CD4-positive, alpha-beta memory T cell (primary cell): ENCODE measurements at regions not wholly inside any gene's neighbourhood (a gene's known extent, or its start where the extent isn't known, plus 50 kb on each side); places are given as distances from the start of the nearest gene placed in this dataset.

ENCODE experiments used
- CTCF ChIA-PET: fragments of 350-600 bp; sonication (Branson Sonifier 250); formaldehyde crosslinking; loops from one replicate; lab custom pipeline; 2021; ENCODE audit warnings: inconsistent platforms; ENCODE audit not compliant: partially characterized antibody; lab: Charles Lee
- POLR2A ChIA-PET: fragments of 350-600 bp; sonication (Branson Sonifier 250); formaldehyde crosslinking; loops from one replicate; lab custom pipeline; 2021; ENCODE audit not compliant: partially characterized antibody; lab: Charles Lee
- DNase-seq, 5 donors: peaks; one replicate each; pipeline versions ENCODE4 v3.0.0 to v3.0.0-alpha.2; 2020 to 2022; ENCODE audit warnings: mixed read lengths in 1 of 5
- H3K27ac ChIP-seq: one replicate; pipeline ENCODE4 v1.7.0; 2013; ENCODE audit warnings: low read depth, low read length
- H3K27me3 ChIP-seq: 2 replicates; pipeline ENCODE4 v1.7.0; 2013; ENCODE audit warnings: mild to moderate bottlenecking, low read length, moderate library complexity; ENCODE audit not compliant: insufficient read depth
- H3K36me3 ChIP-seq: 2 replicates; pipeline ENCODE4 v1.7.0; 2013; ENCODE audit warnings: mild to moderate bottlenecking, low read length, moderate library complexity; ENCODE audit not compliant: insufficient read depth
- H3K4me1 ChIP-seq: 2 replicates; pipeline ENCODE4 v1.7.0; 2013; ENCODE audit warnings: mild to moderate bottlenecking, low read length, moderate library complexity; ENCODE audit not compliant: insufficient read depth
- H3K4me3 ChIP-seq, 2 donors: one replicate each; pipeline ENCODE4 v1.7.0; 2013; ENCODE audit warnings: low read length in 2 of 2, mild to moderate bottlenecking in 1 of 2
- H3K9me3 ChIP-seq, 2 donors: one replicate each; pipeline ENCODE4 v1.7.0; 2013; ENCODE audit warnings: low read length in 2 of 2, control low read depth in 1 of 2; ENCODE audit not compliant: control insufficient read depth in 1 of 2
- H3K27ac Mint-ChIP-seq, 7 donors: one replicate each; pipeline ENCODE4 v1.8.0; 2020 to 2021; ENCODE audit warnings: mixed read lengths in 7 of 7, mild to moderate bottlenecking in 6 of 7, inconsistent platforms in 3 of 7, moderate library complexity in 3 of 7
- H3K27me3 Mint-ChIP-seq, 2 donors: one replicate each; pipeline ENCODE4 v1.8.0; 2020 to 2021; ENCODE audit warnings: mixed read lengths in 2 of 2
- H3K36me3 Mint-ChIP-seq, 2 donors: one replicate each; pipeline ENCODE4 v1.8.0; 2020 to 2021; ENCODE audit warnings: mixed read lengths in 2 of 2, inconsistent platforms in 1 of 2, mild to moderate bottlenecking in 1 of 2
- H3K4me1 Mint-ChIP-seq, 4 donors: one replicate each; pipeline ENCODE4 v1.8.0; 2020 to 2021; ENCODE audit warnings: mixed read lengths in 4 of 4, mild to moderate bottlenecking in 1 of 4
- H3K4me3 Mint-ChIP-seq, 8 donors: one replicate each; pipeline ENCODE4 v1.8.0; 2020 to 2021; ENCODE audit warnings: mixed read lengths in 8 of 8, mild to moderate bottlenecking in 7 of 8, moderate library complexity in 6 of 8, inconsistent platforms in 3 of 8
- H3K9me3 Mint-ChIP-seq, 8 donors: one replicate each; pipeline ENCODE4 v1.8.0; 2020 to 2021; ENCODE audit warnings: mixed read lengths in 8 of 8, mild to moderate bottlenecking in 5 of 8, inconsistent platforms in 3 of 8, moderate library complexity in 1 of 8
- intact Hi-C: fragments of 100-400 bp; cut with micrococcal nuclease; formaldehyde crosslinking; loops from one replicate; pipeline ENCODE4 v1.15.1; 2023

- Histone ChIP-seq H3K9me3 (no peaks in the 10 kb centered on the region), H3K4me1 (no peaks in the 10 kb centered on the region), H3K36me3 (no peaks in the 10 kb centered on the region), H3K27me3 (no peaks in the 10 kb centered on the region), H3K27ac (no peak overlapping the region), H3K4me3 (no peak overlapping the region)
- Mint-ChIP-seq H3K4me1 (no peaks in the 10 kb centered on the region), H3K27ac (no peak overlapping the region), H3K36me3 (no peaks in the 10 kb centered on the region), H3K4me3 (no peak overlapping the region), H3K9me3 (peaks cover 0 to 13% (median 2%) of the 10 kb centered on the region in 8 donors), H3K27me3 (no peaks in the 10 kb centered on the region)
- no peak for DNase-seq
- intact Hi-C loops: no loop called here
- ChIA-PET CTCF (no interaction called here), POLR2A (no interaction called here)
These were observed 1558.1 kb upstream of the LRRTM3 start for GRCh38 chr10:65367706-65368105.

GRCh38 chr10:65375528-65375927, 1550.3 kb upstream of the LRRTM3 start:
- H3K4me1 Mint-ChIP-seq: no peaks in the 10 kb centered on the region
- intact Hi-C loops: no loop called here
- no peaks in the 10 kb centered on the region for H3K4me1 ChIP-seq
- H3K27ac ChIP-seq: no peak overlapping the region
- no peak overlapping the region for H3K4me3 Mint-ChIP-seq
- no peak for DNase-seq
- no peaks in the 10 kb centered on the region for H3K36me3 ChIP-seq
- H3K27me3 ChIP-seq: no peaks in the 10 kb centered on the region
- no peaks in the 10 kb centered on the region for H3K27me3 Mint-ChIP-seq
- H3K27ac Mint-ChIP-seq: no peak overlapping the region
- ChIA-PET CTCF (no interaction called here), POLR2A (no interaction called here)
- H3K36me3 Mint-ChIP-seq: no peaks in the 10 kb centered on the region
- no peak overlapping the region for H3K4me3 ChIP-seq
- H3K9me3 Mint-ChIP-seq: peaks cover 0 to 10% (median 4%) of the 10 kb centered on the region in 8 donors
- no peaks in the 10 kb centered on the region for H3K9me3 ChIP-seq

DNA sequence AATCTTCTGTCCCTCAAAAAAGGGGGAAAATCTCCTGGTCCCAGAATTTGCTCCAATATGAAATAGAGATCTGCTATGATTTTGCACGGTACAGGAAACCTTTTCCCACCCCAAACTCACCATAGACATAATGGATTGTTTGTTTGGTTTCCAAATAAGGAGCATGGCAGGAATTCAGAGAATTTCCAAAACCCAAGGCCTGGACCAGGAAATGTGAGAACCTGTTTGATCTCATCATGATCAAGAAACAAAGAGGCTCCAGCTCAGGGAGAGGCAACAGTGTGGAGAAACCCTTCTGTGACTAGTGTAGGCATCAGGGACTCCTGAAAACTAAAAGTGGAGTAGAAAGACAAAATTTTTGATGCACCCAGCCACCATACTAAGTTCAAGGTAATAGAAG, 1548.1 kb upstream of the LRRTM3 start:
- DNase-seq: no peak
- Mint-ChIP-seq H3K36me3 (no peaks in the 10 kb centered on the region), H3K27me3 (no peaks in the 10 kb centered on the region), H3K27ac (no peak overlapping the region), H3K4me1 (no peaks in the 10 kb centered on the region), H3K9me3 (peaks cover 0 to 11% (median 4%) of the 10 kb centered on the region in 8 donors), H3K4me3 (no peak overlapping the region)
- Histone ChIP-seq H3K9me3 (no peaks in the 10 kb centered on the region), H3K36me3 (no peaks in the 10 kb centered on the region), H3K27me3 (no peaks in the 10 kb centered on the region), H3K4me1 (no peaks in the 10 kb centered on the region), H3K27ac (no peak overlapping the region), H3K4me3 (no peak overlapping the region)
- intact Hi-C loops: no loop called here
- CTCF ChIA-PET: no interaction called here
- POLR2A ChIA-PET: no interaction called here

DNA sequence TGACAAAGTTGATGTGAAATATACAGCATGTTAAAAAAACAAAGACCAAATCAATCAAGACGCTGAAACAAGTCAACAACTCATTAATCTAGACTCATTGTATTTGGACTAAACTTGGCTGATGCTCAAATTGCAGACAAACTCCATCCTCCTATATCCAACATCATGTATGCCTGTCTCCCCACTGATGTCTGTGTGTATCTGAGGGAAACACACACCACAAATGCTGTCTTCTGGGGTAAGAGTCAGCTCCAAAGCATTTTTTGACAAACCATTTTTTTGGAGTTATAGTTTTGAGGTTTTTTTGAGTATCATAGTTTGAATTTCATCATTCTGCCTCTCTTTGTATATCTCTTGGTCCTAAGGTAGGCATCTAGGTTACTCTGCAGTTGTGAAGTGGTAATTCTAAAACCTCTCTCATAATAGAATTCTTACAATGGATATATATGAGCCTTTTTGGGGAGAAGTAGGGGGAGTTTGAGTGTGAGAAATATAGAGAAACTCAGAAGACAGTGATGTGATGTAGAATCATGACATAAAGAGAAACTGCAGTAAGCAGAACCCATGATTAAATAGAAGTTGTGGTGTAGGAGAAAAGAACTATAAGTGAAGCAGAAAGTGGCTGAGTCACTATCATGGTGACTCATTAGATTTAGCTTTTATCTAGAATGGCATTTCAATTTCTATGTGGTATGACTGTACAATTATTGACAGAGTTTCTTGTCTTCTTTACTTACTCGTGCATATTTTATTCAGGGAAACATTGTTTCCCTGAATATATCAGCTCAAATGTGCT, 1531.1 kb upstream of the LRRTM3 start:
- H3K27ac Mint-ChIP-seq: no peak overlapping the region
- Histone ChIP-seq H3K27me3 (no peaks in the 10 kb centered on the region), H3K4me3 (no peak overlapping the region), H3K36me3 (no peaks in the 10 kb centered on the region), H3K9me3 (no peaks in the 10 kb centered on the region), H3K27ac (no peak overlapping the region), H3K4me1 (no peaks in the 10 kb centered on the region)
- H3K36me3 Mint-ChIP-seq: no peaks in the 10 kb centered on the region
- no peak overlapping the region for H3K4me3 Mint-ChIP-seq
- ChIA-PET CTCF (no interaction called here), POLR2A (no interaction called here)
- no peaks in the 10 kb centered on the region for H3K4me1 Mint-ChIP-seq
- peaks cover 0 to 12% (median 4%) of the 10 kb centered on the region in 8 donors for H3K9me3 Mint-ChIP-seq
- intact Hi-C loops: no loop called here
- no peak for DNase-seq
- H3K27me3 Mint-ChIP-seq: no peaks in the 10 kb centered on the region

DNA sequence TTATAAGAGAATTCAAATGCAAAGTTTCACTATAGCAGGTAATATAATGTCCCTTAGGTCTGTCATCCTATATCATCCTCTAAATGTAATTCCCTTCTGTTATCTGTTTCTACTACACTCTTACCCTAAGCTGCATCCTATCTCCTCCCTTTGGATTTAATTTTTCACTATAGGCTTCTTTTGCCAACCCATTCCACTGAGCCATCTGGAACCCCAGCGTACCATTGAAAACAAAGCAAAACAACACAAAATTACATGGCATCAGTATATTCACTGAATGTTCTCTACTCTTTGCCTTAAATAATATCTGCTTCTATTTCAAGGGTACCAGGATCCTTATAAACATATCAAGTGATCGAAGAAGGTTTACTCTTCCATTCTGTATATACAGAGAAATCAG, 1530.2 kb upstream of the LRRTM3 start:
- no peaks in the 10 kb centered on the region for H3K27me3 Mint-ChIP-seq
- no peak overlapping the region for H3K27ac Mint-ChIP-seq
- no peaks in the 10 kb centered on the region for H3K27me3 ChIP-seq
- H3K4me1 Mint-ChIP-seq: no peaks in the 10 kb centered on the region
- H3K4me1 ChIP-seq: no peaks in the 10 kb centered on the region
- DNase-seq: no peak
- no peak overlapping the region for H3K27ac ChIP-seq
- no peaks in the 10 kb centered on the region for H3K36me3 Mint-ChIP-seq
- H3K9me3 ChIP-seq: no peaks in the 10 kb centered on the region
- no peak overlapping the region for H3K4me3 Mint-ChIP-seq
- ChIA-PET CTCF (no interaction called here), POLR2A (no interaction called here)
- intact Hi-C loops: no loop called here
- peaks cover 2 to 12% (median 5%) of the 10 kb centered on the region in 8 donors for H3K9me3 Mint-ChIP-seq
- H3K36me3 ChIP-seq: no peaks in the 10 kb centered on the region
- H3K4me3 ChIP-seq: no peak overlapping the region

- no peak overlapping the region for H3K4me3 ChIP-seq
- DNase-seq: no peak
- H3K36me3 ChIP-seq: no peaks in the 10 kb centered on the region
- no peaks in the 10 kb centered on the region for H3K27me3 Mint-ChIP-seq
- H3K27ac Mint-ChIP-seq: no peak overlapping the region
- ChIA-PET POLR2A (no interaction called here), CTCF (no interaction called here)
- no peaks in the 10 kb centered on the region for H3K4me1 Mint-ChIP-seq
- no peaks in the 10 kb centered on the region for H3K9me3 ChIP-seq
- H3K9me3 Mint-ChIP-seq: peaks cover 2 to 15% (median 5%) of the 10 kb centered on the region in 8 donors
- no peak overlapping the region for H3K27ac ChIP-seq
- no peaks in the 10 kb centered on the region for H3K27me3 ChIP-seq
- H3K4me1 ChIP-seq: no peaks in the 10 kb centered on the region
- intact Hi-C loops: no loop called here
- H3K36me3 Mint-ChIP-seq: no peaks in the 10 kb centered on the region
- no peak overlapping the region for H3K4me3 Mint-ChIP-seq
These were observed 1528.8 kb upstream of the LRRTM3 start for GRCh38 chr10:65396997-65397396.

GRCh38 chr10:65408401-65408800, 1517.4 kb upstream of the LRRTM3 start:
- no peaks in the 10 kb centered on the region for H3K4me1 Mint-ChIP-seq
- Histone ChIP-seq H3K4me3 (no peak overlapping the region), H3K9me3 (no peaks in the 10 kb centered on the region), H3K36me3 (no peaks in the 10 kb centered on the region), H3K27me3 (no peaks in the 10 kb centered on the region), H3K27ac (no peak overlapping the region), H3K4me1 (no peaks in the 10 kb centered on the region)
- H3K9me3 Mint-ChIP-seq: peaks cover 1 to 18% (median 5%) of the 10 kb centered on the region in 8 donors
- CTCF ChIA-PET: no interaction called here
- DNase-seq: no peak
- H3K27me3 Mint-ChIP-seq: no peaks in the 10 kb centered on the region
- intact Hi-C loops: no loop called here
- H3K36me3 Mint-ChIP-seq: no peaks in the 10 kb centered on the region
- no peak overlapping the region for H3K4me3 Mint-ChIP-seq
- H3K27ac Mint-ChIP-seq: no peak overlapping the region
- POLR2A ChIA-PET: no interaction called here
